Panc1 (cell line): ENCODE measurements at regions not wholly inside any gene's neighbourhood (a gene's known extent, or its start where the extent isn't known, plus 50 kb on each side); places are given as distances from the start of the nearest gene placed in this dataset.

Experiments
- ATAC-seq: fragments of 200-7000 bp; cut with Tn5 transposase; 2 replicates; pipeline ENCODE4 v1.9.1; 2020; ENCODE audit warnings: mild to moderate bottlenecking, moderate library complexity
- BruUV-seq: library from RNA; stranded (reverse); fragments of 400-500 nt; replicated peaks from 2 replicates; lab custom pipeline; 2021; lab: Mats Ljungman, UMichigan
- CTCF ChIA-PET: fragments of 300-600 bp; sonication (Branson Sonifier 250); formaldehyde crosslinking; loops from one replicate; lab custom pipeline; 2022; ENCODE audit warnings: antibody characterized with exemption; lab: Charles Lee
- POLR2A ChIA-PET: fragments of 300-600 bp; sonication (Branson Sonifier 250); formaldehyde crosslinking; loops from one replicate; lab custom pipeline; 2022; ENCODE audit warnings: antibody characterized with exemption; lab: Charles Lee
- DNase-seq: peaks from one replicate; pipeline ENCODE4 v3.0.0-alpha.2; 2010; ENCODE audit warnings: low read depth, low spot score
- H3K27ac ChIP-seq: 2 replicates; pipeline ENCODE4 v1.5.1; 2011; ENCODE audit warnings: mild to moderate bottlenecking, low read length, inconsistent platforms
- H3K27me3 ChIP-seq: fragments of 200-500 bp; sonication (Bioruptor generic); 2 replicates; pipeline ENCODE4 v1.6.0; 2014; ENCODE audit warnings: low read length, inconsistent platforms; ENCODE audit not compliant: control insufficient read depth, insufficient read depth
- H3K36me3 ChIP-seq: fragments of 200-500 bp; sonication (Bioruptor generic); 2 replicates; pipeline ENCODE4 v1.5.1; 2014; ENCODE audit warnings: inconsistent platforms, mild to moderate bottlenecking, low read length, moderate library complexity; ENCODE audit not compliant: control insufficient read depth, insufficient read depth
- H3K4me1 ChIP-seq: 2 replicates; pipeline ENCODE4 v1.5.1; 2011; ENCODE audit warnings: inconsistent platforms, mild to moderate bottlenecking, low read length, moderate library complexity; ENCODE audit not compliant: control insufficient read depth, insufficient read depth
- H3K4me3 ChIP-seq, 2 experiments: 2 replicates each; pipeline ENCODE4 v1.5.1; 2011 to 2012; ENCODE audit warnings: low read depth in 2 of 2, low read length in 2 of 2, mild to moderate bottlenecking in 2 of 2, inconsistent platforms in 1 of 2, moderate library complexity in 1 of 2
- H3K9me3 ChIP-seq: fragments of 200-500 bp; sonication (Bioruptor generic); 2 replicates; pipeline ENCODE4 v1.5.1; 2014; ENCODE audit warnings: low read depth, mild to moderate bottlenecking, inconsistent platforms, low read length, moderate library complexity; ENCODE audit not compliant: control insufficient read depth, insufficient read depth
- CTCF ChIP-seq: fragments of 450-650 bp; IDR thresholded peaks from 2 replicates; pipeline ENCODE4 v1.5.1; 2017; ENCODE audit warnings: mild to moderate bottlenecking
- POLR2AphosphoS5 ChIP-seq: IDR thresholded peaks from 2 replicates; pipeline ENCODE4 v1.6.1; 2012; ENCODE audit warnings: mild to moderate bottlenecking, low read depth, low read length, moderate library complexity
- REST ChIP-seq, 2 experiments: IDR thresholded peaks; 2 replicates each; pipeline ENCODE4 v1.6.1; 2011 to 2012; ENCODE audit warnings: low read depth in 2 of 2, control low read depth in 1 of 2, low read length in 1 of 2, mild to moderate bottlenecking in 1 of 2, moderate library complexity in 1 of 2; ENCODE audit not compliant: insufficient read depth in 1 of 2
- SIN3A ChIP-seq: IDR thresholded peaks from 2 replicates; pipeline ENCODE4 v1.6.1; 2012; ENCODE audit warnings: low read depth, mild to moderate bottlenecking, low read length, moderate library complexity, borderline replicate concordance; ENCODE audit not compliant: insufficient read depth
- TCF7L2 ChIP-seq: IDR thresholded peaks from 2 replicates; pipeline ENCODE4 v1.6.1; 2011; ENCODE audit warnings: mild to moderate bottlenecking, low read depth, low read length, inconsistent platforms
- in situ Hi-C: cut with HindIII; loops from 2 replicates; pipeline ENCODE4 v1.10.0; 2016; ENCODE audit warnings: low sequenced_read_pairs, low pct_unique_long_range_greater_than_20kb
- intact Hi-C: fragments of 100-400 bp; cut with micrococcal nuclease; formaldehyde crosslinking; loops from one replicate; pipeline ENCODE4 v1.10.0; 2022; ENCODE audit not compliant: unreplicated experiment

GRCh38 chr2:198465970-198466369 is 661.6 kb downstream of the PLCL1 start:
- no peaks in the 10 kb centered on the region for H3K27me3 ChIP-seq
- no peaks in the 10 kb centered on the region for H3K4me1 ChIP-seq
- in situ Hi-C loops (no loop called here), intact Hi-C loops (no loop called here)
- POLR2A ChIA-PET: no interaction called here
- no peaks in the 10 kb centered on the region for H3K36me3 ChIP-seq
- BruUV-seq: no TSS peak
- H3K9me3 ChIP-seq: no peaks in the 10 kb centered on the region
- TF ChIP-seq CTCF (no peak), SIN3A (no peak), TCF7L2 (no peak), REST (IDR thresholded peaks at IDR 0.05; ENCODE audit: insufficient read depth in 1 of 2, low read depth in 2 of 2, low read length in 1 of 2) (no peak), POLR2AphosphoS5 (no peak)
- CTCF ChIA-PET: no interaction called here
- H3K27ac ChIP-seq: no peak overlapping the region
- no peak overlapping the region for H3K4me3 ChIP-seq
- DNase-seq: no peak
- no peak for ATAC-seq

DNA sequence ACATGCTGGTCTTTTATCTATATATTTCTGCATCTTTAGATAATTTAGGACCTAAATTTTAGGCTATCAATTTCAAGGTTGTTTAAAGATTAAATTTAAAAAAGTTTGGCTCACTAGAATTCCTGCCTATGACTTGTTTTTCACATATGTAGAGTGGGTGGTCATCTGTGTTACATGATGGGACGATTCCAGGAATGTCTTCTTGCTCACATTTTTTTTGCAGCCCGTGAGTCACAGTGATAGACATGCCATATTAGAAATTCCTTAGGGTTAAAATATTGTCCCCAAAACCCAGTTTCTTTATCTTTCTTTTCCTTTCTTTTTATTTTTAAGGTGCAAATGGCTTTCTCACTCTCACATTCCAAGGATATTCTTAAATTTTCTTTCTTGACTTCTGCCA is 652.0 kb downstream of the PLCL1 start:
- no peaks in the 10 kb centered on the region for H3K27me3 ChIP-seq
- H3K27ac ChIP-seq: no peak overlapping the region
- ChIA-PET POLR2A (no interaction called here), CTCF (no interaction called here)
- DNase-seq: no peak
- no peak for ATAC-seq
- intact Hi-C loops: no loop called here
- no peaks in the 10 kb centered on the region for H3K4me1 ChIP-seq
- no peaks in the 10 kb centered on the region for H3K9me3 ChIP-seq
- TF ChIP-seq POLR2AphosphoS5 (no peak), TCF7L2 (no peak), REST (IDR thresholded peaks at IDR 0.05; ENCODE audit: insufficient read depth in 1 of 2, low read depth in 2 of 2, low read length in 1 of 2) (no peak), SIN3A (no peak), CTCF (no peak)
- H3K36me3 ChIP-seq: no peaks in the 10 kb centered on the region
- no TSS peak for BruUV-seq
- in situ Hi-C loops: no loop called here
- no peak overlapping the region for H3K4me3 ChIP-seq
